ENCODE measurements at regions not wholly inside any gene's neighbourhood (a gene's known extent, or its start where the extent isn't known, plus 50 kb on each side); places are given as distances from the start of the nearest gene placed in this dataset.
"Not testable (repeated sequence)": the region's sequence is repeated elsewhere in the genome, so short reads cannot be mapped to it uniquely, and the experiment has no call there.

- no peak for DNase-seq
Observed at GRCh38 chr7:131932271-131932670, 375.8 kb upstream of the PODXL start.

DNA sequence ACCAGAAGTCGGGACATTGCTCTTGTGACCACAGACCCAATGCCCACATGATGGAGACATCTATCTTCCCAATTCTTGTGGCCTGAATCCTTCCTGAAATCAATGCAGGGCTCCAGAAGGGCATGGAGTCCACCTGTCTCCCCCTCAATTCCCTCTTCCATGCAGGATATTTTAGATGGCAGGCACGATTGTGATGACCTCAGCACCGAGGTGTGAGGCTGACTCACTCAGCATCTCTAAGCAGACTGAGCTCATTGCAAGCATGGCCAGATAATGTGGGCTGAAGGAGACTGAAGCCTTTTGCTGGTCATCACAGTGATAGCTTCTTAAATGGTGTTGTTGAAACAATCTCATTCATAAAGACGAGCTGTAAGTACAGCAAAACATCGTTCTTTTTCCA is 374.9 kb upstream of the PODXL start:
- no peak for DNase-seq

- DNase-seq, result no peak
Observed at GRCh38 chr7:131929632-131930031, 373.2 kb upstream of the PODXL start.

- no peak for DNase-seq
Observed at GRCh38 chr7:131927770-131928423, 371.5 kb upstream of the PODXL start.

- DNase-seq, result no peak
Observed at GRCh38 chr7:131925636-131926035, 369.2 kb upstream of the PODXL start.

GRCh38 chr7:131924857-131925256 is 368.4 kb upstream of the PODXL start:
- no peak for DNase-seq

DNA sequence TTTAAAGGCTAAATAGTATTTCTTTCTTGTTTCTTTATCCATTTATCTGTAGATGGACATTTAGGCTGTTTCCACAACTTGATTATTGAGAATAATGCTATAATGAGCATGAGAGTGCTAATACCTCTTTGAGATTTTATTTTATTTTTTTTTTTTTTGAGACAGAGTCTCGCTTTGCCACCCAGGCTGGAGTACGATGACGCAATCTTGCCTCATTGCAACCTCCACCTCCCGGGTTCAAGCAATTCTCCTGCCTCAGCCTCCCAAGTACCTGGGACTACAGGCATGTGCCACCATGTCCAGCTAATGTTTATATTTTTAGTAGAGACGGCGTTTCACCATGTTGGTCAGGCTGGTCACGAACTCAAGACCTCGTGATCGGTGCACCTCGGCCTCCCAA is 366.5 kb upstream of the PODXL start:
- not testable (repeated sequence) for DNase-seq

DNA sequence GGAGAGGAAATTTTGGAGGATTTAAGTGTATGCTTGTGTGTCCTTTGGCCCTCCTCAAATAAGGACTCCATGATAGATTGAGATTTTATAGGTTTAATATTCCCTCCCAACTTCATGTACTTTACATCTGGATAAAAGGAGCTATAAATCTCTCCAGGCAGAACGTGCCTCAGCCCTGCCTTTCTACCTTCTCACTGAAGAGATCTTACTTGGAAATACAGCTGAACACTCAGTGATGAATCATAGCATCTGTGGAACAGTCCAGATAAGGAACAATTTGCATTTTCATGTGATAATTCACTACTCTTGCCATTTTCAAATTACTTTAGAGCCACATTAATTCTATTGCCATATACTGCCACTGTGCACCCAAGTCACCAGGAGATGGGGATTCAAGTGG is 364.6 kb upstream of the PODXL start:
- DNase-seq, result no peak

- DNase-seq, result no peak
Observed at GRCh38 chr7:131919920-131920709, 363.7 kb upstream of the PODXL start.

DNA sequence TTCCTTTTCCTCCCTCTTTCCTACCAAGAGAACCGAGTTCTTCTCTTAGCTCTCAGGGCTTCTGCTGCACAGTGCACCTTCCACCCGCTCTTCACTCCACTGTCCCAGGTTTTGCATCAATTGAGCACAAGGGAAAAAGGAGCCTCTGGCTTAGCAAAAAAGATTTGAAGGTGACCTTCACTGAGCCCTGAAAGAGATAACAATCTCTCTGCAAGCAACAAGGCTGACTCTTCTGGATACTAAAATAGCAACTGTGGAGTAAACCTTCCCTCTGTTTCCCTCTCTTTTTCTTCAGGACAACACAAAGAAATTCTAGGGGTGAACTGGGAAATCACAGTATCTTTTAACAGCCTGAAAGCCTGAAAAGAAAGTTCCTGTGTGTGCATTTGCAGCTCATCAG is 354.7 kb upstream of the PODXL start:
- no peak for DNase-seq

DNA sequence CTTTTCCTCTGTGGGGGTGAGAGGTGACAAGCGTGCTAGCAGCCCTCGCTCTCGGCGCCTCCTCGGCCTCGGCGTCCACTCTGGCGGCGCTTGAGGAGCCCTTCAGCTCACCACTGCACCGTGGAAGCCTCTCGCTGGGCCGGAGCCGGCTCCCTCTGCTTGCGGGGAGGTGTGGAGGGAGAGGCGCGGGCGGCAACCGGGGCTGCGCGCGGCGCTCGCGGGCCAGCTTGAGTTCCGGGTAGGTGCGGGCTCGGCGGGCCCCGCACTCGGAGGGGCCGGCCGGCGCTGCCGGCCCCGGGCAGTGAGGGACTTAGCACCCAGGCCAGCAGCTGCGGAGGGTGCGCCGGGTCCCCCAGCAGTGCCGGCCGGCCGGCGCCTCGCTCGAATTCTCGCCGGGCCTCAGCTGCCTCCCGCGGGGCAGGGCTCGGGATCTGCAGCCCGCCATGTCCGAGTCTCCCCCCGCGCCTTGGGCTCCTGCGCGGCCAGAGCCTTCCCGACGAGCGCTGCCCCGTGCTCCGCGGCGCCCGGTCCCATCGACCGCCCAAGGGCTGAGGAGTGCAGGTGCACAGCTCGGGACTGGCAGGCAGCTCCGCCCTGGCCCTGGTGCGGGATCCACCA is 352.8 kb upstream of the PODXL start:
- DNase-seq, result no peak

- DNase-seq, result no peak
Observed at GRCh38 chr7:131908714-131909113, 352.3 kb upstream of the PODXL start.

GRCh38 chr7:131905471-131905973 is 349.1 kb upstream of the PODXL start:
- DNase-seq, result no peak

DNA sequence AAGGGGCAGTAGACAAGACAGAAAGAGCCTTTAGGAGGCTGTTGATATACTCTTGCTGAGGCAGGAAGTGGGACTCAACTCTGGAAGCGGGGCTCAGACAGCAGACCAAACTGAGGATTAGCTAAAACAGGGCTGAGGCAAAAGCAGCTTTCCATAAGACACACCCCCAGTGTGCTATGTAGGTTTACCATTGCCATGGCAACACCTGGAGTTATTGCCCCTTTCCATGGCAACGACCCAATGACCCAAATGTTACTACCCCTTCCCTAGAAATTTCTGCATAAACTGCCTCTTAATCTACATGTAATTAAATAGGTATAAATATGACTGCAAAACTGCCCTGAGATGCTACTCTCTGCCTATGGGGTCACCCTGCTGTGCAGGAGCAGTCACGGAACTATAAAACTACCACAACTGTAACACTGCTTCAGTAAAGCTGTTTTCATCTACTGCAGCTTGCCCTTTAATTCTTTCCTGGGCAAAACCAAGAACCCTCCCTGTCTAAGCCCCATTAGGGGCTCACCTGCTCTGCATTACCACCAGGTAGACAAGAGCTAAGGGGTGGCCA is 348.4 kb upstream of the PODXL start:
- no peak for DNase-seq

- DNase-seq, result no peak
Observed at GRCh38 chr7:131903315-131903714, 346.9 kb upstream of the PODXL start.

GRCh38 chr7:131900785-131901287 is 344.4 kb upstream of the PODXL start:
- no peak for DNase-seq

- no peak for DNase-seq
Observed at GRCh38 chr7:131899271-131900030, 343.0 kb upstream of the PODXL start.

- no peak for DNase-seq
Observed at GRCh38 chr7:131898418-131898817, 342.0 kb upstream of the PODXL start.

DNA sequence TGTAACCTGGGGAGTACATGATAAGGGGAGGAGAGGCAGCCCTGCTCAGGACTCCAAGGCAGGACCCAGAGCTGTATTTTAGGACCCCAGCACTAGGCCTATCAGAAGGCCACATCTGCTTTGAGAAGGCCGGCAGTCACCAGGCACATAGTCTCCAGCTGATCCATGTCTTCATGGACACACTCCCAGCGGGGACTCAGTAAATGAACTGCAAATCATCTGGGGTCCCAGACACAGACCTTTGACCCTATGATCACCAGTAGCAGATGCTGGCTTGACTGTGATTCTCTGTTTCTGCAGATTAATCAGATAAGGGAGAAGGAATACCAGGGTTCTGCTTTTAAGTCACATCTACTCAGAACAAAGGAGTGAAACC is 341.4 kb upstream of the PODXL start:
- DNase-seq, result no peak

DNA sequence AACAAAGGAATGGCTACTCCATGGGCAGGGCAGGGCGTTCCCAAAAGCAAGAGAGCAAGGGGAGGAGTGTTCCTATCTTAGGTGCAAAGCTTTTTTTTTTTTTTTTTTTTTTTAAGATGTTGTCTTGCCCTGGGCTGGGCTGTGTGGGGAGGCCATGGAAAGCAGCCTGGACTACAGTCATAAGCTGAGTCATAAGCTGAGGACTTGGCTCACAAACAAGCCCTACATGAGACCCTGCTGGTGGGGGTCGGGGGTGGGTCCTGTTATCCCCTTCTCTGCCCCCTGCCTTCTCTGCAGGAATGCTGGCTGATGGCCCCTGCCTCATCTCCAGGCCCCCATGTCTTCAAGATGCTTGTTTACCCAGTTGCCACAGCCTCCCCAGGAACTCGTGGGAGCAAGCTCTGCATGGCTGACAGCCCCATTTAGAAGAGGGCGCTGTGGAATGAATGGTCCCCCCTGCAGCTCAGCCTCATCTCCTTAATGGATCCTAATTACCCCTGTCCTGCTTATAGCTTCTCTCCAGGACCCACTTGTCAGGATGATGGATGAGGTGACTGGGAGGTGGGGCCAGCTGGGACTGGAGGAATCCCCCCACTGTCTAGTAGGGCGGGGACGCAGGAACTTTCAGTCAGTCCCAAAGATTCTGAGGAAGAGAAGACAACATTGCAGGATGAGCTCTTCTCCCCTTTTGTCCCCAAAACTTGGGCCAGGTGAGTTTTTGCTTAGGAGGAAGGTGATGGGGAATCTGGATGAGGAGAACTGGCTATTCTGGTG is 340.8 kb upstream of the PODXL start:
- no peak for DNase-seq

GRCh38 chr7:131896165-131896863 is 339.9 kb upstream of the PODXL start:
- DNase-seq, result no peak
